Duodenal mucosa (tissue), 2 donors: ENCODE measurements at regions not wholly inside any gene's neighbourhood (a gene's known extent, or its start where the extent isn't known, plus 50 kb on each side); places are given as distances from the start of the nearest gene placed in this dataset.
"Not testable (repeated sequence)": the region's sequence is repeated elsewhere in the genome, so short reads cannot be mapped to it uniquely, and the experiment has no call there.

Experiments used
- H3K27ac ChIP-seq: one replicate; pipeline ENCODE4 v1.7.0; 2013; ENCODE audit warnings: low read depth, low read length
- H3K27me3 ChIP-seq, 2 donors: one replicate each; pipeline ENCODE4 v1.7.0; 2013; ENCODE audit warnings: low read length in 2 of 2, control low read depth in 1 of 2; ENCODE audit not compliant: insufficient read depth in 2 of 2, control insufficient read depth in 1 of 2
- H3K36me3 ChIP-seq, 2 donors: one replicate each; pipeline ENCODE4 v1.7.0; 2013; ENCODE audit warnings: low read length in 2 of 2, control low read depth in 1 of 2; ENCODE audit not compliant: insufficient read depth in 2 of 2, control insufficient read depth in 1 of 2
- H3K4me1 ChIP-seq, 2 donors: one replicate each; pipeline ENCODE4 v1.7.0; 2013; ENCODE audit warnings: low read length in 2 of 2, control low read depth in 1 of 2; ENCODE audit not compliant: insufficient read depth in 2 of 2, control insufficient read depth in 1 of 2
- H3K4me3 ChIP-seq, 2 donors: one replicate each; pipeline ENCODE4 v1.7.0; 2013; ENCODE audit warnings: low read length in 2 of 2, low read depth in 1 of 2
- H3K9ac ChIP-seq, 2 donors: one replicate each; pipeline ENCODE4 v1.7.0; 2013; ENCODE audit warnings: low read length in 2 of 2, low read depth in 1 of 2
- H3K9me3 ChIP-seq, 2 donors: one replicate each; pipeline ENCODE4 v1.7.0; 2013; ENCODE audit warnings: low read length in 2 of 2, control low read depth in 1 of 2; ENCODE audit not compliant: control insufficient read depth in 1 of 2

DNA sequence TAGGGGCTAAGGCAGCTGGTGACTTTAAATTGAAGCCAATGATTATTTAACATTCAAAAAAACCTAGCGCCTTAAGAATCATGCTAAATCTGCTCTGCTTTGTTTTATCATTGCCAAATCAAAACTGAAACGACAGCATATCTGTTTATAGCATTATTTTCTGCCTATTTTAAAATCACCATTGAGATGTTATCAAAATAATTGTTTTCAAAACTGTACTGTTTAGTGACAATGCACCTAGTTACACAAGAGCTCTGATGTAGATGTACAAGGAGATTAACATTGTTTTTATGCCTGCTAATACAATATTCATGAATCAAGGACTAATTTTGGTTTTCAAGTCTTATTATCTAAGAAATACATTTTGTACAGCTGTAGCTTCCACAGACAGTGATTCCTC lies 1521.3 kb downstream of the AMY1C start:
- no peaks in the 10 kb centered on the region for H3K4me1 ChIP-seq
- no peaks in the 10 kb centered on the region for H3K27me3 ChIP-seq
- no peaks in the 10 kb centered on the region for H3K36me3 ChIP-seq
- no peak overlapping the region for H3K4me3 ChIP-seq
- H3K9ac ChIP-seq = no peak overlapping the region
- H3K27ac ChIP-seq = no peak overlapping the region
- H3K9me3 ChIP-seq = peaks cover 0 to 6% of the 10 kb centered on the region in 2 donors

DNA sequence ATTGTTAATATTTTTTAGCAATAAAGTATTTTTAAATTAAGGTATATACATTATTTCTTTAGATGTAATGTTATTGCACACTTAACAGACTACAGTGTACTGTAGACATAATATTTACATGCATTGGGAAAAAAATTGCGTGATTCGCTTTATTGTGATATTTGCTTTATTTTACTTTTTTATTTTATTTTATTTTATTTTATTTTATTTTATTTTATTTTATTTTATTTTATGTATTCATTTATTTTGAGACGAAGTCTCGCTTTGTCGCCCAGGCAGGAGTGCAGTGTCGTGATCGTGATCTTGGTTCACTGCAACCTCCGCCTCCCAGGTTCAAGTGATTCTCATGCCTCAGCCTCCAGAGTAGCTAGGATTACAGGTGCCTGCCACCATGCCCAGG lies 1522.7 kb downstream of the AMY1C start:
- H3K4me1 ChIP-seq, H3K36me3 ChIP-seq, H3K27me3 ChIP-seq, H3K4me3 ChIP-seq, H3K9ac ChIP-seq, H3K9me3 ChIP-seq, H3K27ac ChIP-seq: not testable (repeated sequence)

DNA sequence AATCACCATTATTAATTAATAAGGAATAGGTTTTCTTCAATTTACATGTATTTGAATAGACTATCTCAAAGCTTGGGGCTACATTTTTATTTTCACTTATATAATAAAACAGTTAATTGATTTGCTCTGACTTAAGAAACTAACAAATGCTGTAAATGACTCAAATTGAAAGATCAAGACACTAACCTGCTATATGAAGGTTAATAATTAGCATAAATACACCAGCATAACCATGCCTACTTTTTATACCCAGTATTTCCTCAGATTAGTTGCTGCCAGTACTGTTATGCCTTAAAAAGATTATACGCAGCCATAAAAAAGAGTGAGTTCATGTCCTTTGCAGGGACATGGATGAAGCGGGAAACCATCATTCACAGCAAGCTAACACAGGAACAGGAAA lies 1545.1 kb downstream of the AMY1C start:
- Histone ChIP-seq H3K9me3 (peaks cover 0 to 3% of the 10 kb centered on the region in 2 donors), H3K27ac (no peak overlapping the region), H3K36me3 (no peaks in the 10 kb centered on the region), H3K4me3 (no peak overlapping the region), H3K4me1 (no peaks in the 10 kb centered on the region), H3K27me3 (no peaks in the 10 kb centered on the region), H3K9ac (no peak overlapping the region)

- Histone ChIP-seq H3K27me3 (no peaks in the 10 kb centered on the region), H3K27ac (no peak overlapping the region), H3K4me1 (no peaks in the 10 kb centered on the region), H3K4me3 (no peak overlapping the region), H3K36me3 (no peaks in the 10 kb centered on the region), H3K9ac (no peak overlapping the region), H3K9me3 (no peaks in the 10 kb centered on the region)
These were observed 1560.4 kb downstream of the AMY1C start for GRCh38 chr1:105310063-105310462.

DNA sequence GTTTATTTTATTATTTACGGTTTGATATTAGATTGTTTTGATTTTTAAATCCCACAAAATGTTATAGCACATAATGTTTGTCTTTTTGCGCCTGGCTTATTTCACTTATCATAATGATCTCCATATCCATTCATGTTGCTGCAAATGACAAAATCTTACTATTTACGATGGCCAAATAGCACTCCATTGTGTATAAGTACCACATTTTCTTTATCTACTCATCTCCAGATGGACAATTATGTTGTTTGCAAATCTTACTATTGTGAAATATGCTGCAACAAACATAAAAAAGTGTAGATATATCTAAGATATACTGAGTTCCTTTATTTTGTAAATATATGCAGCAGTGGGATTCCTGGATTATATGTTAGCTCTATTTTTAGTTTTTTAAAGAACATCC lies 1568.3 kb downstream of the AMY1C start:
- peaks cover 4 to 5% of the 10 kb centered on the region in 2 donors for H3K9me3 ChIP-seq
- no peak overlapping the region for H3K4me3 ChIP-seq
- no peaks in the 10 kb centered on the region for H3K27me3 ChIP-seq
- H3K36me3 ChIP-seq = no peaks in the 10 kb centered on the region
- no peaks in the 10 kb centered on the region for H3K4me1 ChIP-seq
- H3K9ac ChIP-seq = no peak overlapping the region
- H3K27ac ChIP-seq = no peak overlapping the region

DNA sequence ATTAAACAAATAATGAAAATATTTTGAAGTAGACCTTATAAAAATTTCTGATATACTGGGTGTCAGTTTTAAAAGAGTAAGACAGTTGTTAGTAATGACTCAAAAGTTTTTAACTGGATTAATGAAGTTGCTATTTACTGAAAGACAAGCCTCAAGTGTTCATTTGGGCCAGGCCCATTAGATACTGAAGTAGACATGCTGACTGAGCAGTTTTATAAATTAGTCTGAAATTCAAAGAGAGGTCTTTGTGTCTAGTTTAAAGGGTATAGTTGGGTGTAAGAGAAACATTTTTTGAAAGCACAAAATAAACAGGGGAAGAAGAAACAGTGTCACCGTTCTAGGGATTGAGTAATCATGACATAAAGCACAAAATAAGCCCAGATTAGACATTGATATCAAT lies 1577.2 kb downstream of the AMY1C start:
- H3K9me3 ChIP-seq = peaks cover 0 to 9% of the 10 kb centered on the region in 2 donors
- H3K27me3 ChIP-seq = no peaks in the 10 kb centered on the region
- H3K4me1 ChIP-seq = no peaks in the 10 kb centered on the region
- no peak overlapping the region for H3K27ac ChIP-seq
- H3K9ac ChIP-seq = no peak overlapping the region
- no peaks in the 10 kb centered on the region for H3K36me3 ChIP-seq
- no peak overlapping the region for H3K4me3 ChIP-seq

DNA sequence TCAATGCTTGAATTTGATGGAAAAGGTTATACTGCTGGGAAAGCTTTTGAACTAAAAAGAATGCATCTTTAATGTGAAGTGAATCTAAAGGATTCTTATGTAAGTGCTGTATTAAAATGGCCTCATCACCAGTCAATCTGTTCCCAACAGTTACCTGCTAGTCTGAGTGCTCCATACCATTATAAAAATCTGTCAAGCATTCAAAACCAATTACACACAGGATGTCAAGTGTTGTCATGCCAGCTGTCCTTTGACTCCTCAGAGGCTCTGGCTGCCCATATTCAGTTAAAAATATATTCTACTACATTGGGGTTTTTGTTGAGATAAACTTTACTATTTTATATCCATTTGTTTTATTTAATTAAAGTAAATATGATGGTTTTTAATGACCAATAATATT lies 1587.7 kb downstream of the AMY1C start:
- no peaks in the 10 kb centered on the region for H3K4me1 ChIP-seq
- H3K27me3 ChIP-seq = no peaks in the 10 kb centered on the region
- no peak overlapping the region for H3K4me3 ChIP-seq
- H3K27ac ChIP-seq = no peak overlapping the region
- no peaks in the 10 kb centered on the region for H3K36me3 ChIP-seq
- H3K9ac ChIP-seq = no peak overlapping the region
- H3K9me3 ChIP-seq = no peaks in the 10 kb centered on the region

DNA sequence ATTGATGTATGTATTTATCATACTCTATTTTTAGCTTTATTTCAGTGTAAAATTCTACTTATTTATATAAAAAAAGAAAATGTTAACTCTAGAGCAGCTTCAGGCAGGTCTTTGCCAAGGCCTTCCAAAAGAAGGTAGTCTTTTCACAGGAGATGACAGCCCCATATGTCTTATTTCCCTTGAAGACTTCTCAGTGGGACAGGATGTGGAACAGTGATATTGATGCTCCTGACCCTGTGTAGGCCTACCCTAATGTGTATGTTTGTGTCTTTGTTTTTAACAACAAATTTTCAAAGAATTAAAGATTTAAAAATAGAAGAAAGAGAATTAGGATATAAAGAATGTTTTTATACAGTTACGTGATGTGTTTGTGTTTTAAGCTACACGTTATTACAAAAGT lies 1593.6 kb downstream of the AMY1C start:
- H3K9ac ChIP-seq = no peak overlapping the region
- H3K9me3 ChIP-seq = no peaks in the 10 kb centered on the region
- no peaks in the 10 kb centered on the region for H3K27me3 ChIP-seq
- H3K36me3 ChIP-seq = no peaks in the 10 kb centered on the region
- H3K4me1 ChIP-seq = no peaks in the 10 kb centered on the region
- no peak overlapping the region for H3K27ac ChIP-seq
- H3K4me3 ChIP-seq = no peak overlapping the region

DNA sequence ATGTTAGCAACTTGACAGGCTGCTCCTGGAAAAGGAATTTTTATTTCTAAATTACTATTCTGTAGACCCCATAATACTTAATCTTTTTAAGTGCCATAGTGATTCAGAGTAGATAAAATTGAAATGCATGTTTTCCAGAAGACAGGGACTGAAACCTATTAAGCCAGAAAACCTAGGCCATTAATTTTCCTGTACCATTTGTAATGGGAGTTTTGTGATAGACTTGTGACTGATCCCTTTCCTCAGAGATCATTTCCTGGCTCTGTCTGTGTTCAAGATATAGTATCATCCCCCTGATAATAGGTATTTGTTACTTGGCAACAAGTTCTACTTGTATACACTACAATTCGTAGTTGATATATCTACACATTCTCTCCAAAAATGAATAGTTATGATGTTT lies 1609.8 kb downstream of the AMY1C start:
- Histone ChIP-seq H3K4me3 (no peak overlapping the region), H3K9ac (no peak overlapping the region), H3K4me1 (no peaks in the 10 kb centered on the region), H3K36me3 (no peaks in the 10 kb centered on the region), H3K9me3 (no peaks in the 10 kb centered on the region), H3K27ac (no peak overlapping the region), H3K27me3 (no peaks in the 10 kb centered on the region)

DNA sequence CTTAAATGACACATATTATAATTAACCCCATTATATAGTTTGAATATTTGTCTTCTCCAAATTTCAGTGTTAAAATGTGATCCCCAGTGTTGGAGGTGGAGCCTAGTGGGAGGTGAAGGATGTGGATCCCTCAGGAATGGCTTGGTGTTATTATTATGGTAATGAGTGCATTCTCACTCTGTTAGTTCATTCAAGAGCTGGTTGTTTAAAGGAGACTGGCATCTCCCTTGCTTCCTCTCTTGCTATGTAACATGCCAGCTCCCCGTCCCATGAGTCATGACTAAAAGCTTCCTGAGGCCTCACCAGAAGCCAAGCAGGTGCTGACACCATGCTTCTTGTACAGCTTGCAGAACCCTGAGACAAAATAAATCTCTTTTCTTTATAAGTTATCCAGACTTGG lies 1612.7 kb downstream of the AMY1C start:
- no peaks in the 10 kb centered on the region for H3K36me3 ChIP-seq
- H3K27ac ChIP-seq = no peak overlapping the region

DNA sequence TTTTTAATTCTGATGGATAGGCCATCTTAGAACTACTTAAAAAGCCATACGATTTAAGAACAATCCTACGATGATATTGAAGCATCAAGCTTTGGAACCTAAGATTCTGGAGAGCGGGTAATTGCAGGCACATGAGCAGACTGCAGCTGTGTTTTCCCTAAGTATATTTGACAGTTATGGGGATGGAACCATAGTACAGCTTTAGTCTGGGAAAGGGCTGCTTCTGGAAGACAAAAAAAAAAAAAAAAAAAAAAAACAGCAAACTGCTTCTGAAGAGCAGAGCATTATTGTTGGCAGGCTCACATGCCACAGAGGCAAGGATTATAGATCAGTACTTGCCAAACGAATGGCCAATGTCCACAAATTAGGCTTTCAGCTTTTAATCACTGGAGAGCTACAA lies 1618.7 kb downstream of the AMY1C start:
- no peaks in the 10 kb centered on the region for H3K4me1 ChIP-seq
- no peak overlapping the region for H3K27ac ChIP-seq
- no peaks in the 10 kb centered on the region for H3K27me3 ChIP-seq
- H3K36me3 ChIP-seq = no peaks in the 10 kb centered on the region
- H3K9ac ChIP-seq = no peak overlapping the region
- no peaks in the 10 kb centered on the region for H3K9me3 ChIP-seq
- H3K4me3 ChIP-seq = no peak overlapping the region

More for the DNA sequence above, 1612.7 kb downstream of the AMY1C start:
- Histone ChIP-seq H3K9me3 (no peaks in the 10 kb centered on the region), H3K9ac (no peak overlapping the region), H3K4me3 (no peak overlapping the region), H3K27me3 (no peaks in the 10 kb centered on the region), H3K4me1 (no peaks in the 10 kb centered on the region)
